Right lobe of liver (tissue), 4 donors: ENCODE measurements at regions not wholly inside any gene's neighbourhood (a gene's known extent, or its start where the extent isn't known, plus 50 kb on each side); places are given as distances from the start of the nearest gene placed in this dataset.

Experiments
- POLR2A ChIP-seq: fragments of 450-650 bp; IDR thresholded peaks from one replicate; pipeline ENCODE4 v1.6.1; 2017; ENCODE audit warnings: antibody characterized with exemption, mild to moderate bottlenecking
- TF ChIP-seq, protein P1 (sequence below), 4 donors: fragments of 200-600 bp in 3 of 4; fragments of 450-650 bp in 1 of 4; IDR thresholded peaks; one replicate each; pipeline versions ENCODE4 v1.5.1 to v1.8.0; 2016 to 2022; ENCODE audit warnings: antibody characterized with exemption in 4 of 4, mild to moderate bottlenecking in 2 of 4
- donor health status: DM: no; HTN: no; CAD: no.
- donor health status: DM: no; HTN: no; CAD: no.
- donor health status: DM: no; HTN: yes; CAD: no.

DNA sequence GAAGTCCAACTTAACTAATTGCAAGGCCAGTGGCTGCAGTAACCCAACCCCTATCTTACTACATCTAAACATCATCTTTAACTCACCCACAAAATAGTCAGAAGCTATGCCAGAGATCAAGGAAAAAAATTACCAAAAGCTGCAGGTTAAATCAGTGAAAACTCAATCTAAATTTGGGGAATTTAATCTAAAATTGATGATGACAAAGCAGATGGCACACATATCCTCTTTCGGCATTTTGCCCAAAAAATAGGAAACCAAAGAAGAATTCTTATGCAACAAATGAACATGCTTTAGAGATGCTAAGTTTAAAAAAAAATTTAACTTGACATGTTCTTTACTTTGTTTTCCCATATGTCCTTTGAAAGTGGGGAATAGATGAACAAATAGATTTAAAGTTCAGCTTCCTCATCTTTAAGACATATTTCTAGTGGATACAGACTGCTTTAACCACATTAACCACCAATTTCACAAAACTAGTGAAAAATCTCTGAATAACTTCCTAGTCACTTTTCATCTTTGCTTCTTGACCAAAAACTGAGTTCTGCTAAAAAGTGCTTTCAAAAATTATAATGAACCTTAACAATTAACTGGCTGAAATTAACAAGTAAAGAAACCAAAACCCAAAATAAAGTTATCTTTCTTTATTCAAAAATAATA lies 74.3 kb upstream of the CCDC150 start:
- TF ChIP-seq, protein P1, sequence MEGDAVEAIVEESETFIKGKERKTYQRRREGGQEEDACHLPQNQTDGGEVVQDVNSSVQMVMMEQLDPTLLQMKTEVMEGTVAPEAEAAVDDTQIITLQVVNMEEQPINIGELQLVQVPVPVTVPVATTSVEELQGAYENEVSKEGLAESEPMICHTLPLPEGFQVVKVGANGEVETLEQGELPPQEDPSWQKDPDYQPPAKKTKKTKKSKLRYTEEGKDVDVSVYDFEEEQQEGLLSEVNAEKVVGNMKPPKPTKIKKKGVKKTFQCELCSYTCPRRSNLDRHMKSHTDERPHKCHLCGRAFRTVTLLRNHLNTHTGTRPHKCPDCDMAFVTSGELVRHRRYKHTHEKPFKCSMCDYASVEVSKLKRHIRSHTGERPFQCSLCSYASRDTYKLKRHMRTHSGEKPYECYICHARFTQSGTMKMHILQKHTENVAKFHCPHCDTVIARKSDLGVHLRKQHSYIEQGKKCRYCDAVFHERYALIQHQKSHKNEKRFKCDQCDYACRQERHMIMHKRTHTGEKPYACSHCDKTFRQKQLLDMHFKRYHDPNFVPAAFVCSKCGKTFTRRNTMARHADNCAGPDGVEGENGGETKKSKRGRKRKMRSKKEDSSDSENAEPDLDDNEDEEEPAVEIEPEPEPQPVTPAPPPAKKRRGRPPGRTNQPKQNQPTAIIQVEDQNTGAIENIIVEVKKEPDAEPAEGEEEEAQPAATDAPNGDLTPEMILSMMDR (IDR thresholded peaks at IDR 0.05) = no peak
- no peak for TF ChIP-seq POLR2A
